ENCODE measurements at regions not wholly inside any gene's neighbourhood (a gene's known extent, or its start where the extent isn't known, plus 50 kb on each side); places are given as distances from the start of the nearest gene placed in this dataset.

DNA sequence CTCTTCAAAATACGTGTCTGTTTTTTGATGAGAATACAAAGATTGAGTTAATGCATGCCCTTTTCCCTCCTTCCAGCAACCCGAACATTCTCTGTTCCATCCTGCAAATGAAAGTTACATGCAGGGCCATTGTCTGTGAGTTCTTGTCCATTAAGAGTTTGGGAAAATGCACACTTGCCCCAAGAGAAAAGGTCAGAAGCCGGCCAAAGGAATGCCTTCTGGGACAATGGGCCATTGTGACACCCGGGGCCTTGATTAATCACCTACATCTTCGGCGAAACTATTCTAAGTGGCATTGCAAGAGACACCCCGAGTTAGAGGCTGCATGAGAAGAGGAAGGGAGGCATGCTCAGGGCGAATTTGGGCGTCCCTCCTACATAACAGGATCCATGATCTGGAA lies 73.7 kb upstream of the COPS8 start (continued):
- TF ChIP-seq, protein P1, sequence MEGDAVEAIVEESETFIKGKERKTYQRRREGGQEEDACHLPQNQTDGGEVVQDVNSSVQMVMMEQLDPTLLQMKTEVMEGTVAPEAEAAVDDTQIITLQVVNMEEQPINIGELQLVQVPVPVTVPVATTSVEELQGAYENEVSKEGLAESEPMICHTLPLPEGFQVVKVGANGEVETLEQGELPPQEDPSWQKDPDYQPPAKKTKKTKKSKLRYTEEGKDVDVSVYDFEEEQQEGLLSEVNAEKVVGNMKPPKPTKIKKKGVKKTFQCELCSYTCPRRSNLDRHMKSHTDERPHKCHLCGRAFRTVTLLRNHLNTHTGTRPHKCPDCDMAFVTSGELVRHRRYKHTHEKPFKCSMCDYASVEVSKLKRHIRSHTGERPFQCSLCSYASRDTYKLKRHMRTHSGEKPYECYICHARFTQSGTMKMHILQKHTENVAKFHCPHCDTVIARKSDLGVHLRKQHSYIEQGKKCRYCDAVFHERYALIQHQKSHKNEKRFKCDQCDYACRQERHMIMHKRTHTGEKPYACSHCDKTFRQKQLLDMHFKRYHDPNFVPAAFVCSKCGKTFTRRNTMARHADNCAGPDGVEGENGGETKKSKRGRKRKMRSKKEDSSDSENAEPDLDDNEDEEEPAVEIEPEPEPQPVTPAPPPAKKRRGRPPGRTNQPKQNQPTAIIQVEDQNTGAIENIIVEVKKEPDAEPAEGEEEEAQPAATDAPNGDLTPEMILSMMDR (IDR thresholded peaks at IDR 0.05; ENCODE audit: control extremely low read depth in 1 of 3, insufficient read depth in 1 of 3, low read depth in 1 of 3, low read length in 3 of 3) = no peak

Data from H1 (cell line).